ENCODE measurements at regions not wholly inside any gene's neighbourhood (a gene's known extent, or its start where the extent isn't known, plus 50 kb on each side); places are given as distances from the start of the nearest gene placed in this dataset.

DNA sequence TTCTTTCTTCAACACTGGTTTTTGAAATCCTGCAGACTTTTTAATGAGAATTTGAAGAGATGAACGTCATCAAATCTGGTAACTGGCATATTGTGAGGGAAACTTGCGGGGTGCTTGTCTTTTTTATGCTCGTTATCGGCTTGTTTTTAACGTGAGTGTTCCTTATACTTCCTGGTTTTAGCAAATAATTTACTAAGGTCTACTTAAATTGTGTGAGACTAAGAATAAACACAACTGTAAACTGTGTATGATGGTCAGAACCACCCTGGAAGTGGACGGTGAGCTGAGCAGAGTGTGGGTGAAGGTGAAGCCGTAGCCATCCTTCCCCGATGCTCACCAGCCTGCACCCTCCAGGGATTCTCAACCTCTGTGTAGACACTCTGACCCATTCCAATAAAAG, 82.3 kb upstream of the CDC42EP3 start:
- TF ChIP-seq, protein P1, sequence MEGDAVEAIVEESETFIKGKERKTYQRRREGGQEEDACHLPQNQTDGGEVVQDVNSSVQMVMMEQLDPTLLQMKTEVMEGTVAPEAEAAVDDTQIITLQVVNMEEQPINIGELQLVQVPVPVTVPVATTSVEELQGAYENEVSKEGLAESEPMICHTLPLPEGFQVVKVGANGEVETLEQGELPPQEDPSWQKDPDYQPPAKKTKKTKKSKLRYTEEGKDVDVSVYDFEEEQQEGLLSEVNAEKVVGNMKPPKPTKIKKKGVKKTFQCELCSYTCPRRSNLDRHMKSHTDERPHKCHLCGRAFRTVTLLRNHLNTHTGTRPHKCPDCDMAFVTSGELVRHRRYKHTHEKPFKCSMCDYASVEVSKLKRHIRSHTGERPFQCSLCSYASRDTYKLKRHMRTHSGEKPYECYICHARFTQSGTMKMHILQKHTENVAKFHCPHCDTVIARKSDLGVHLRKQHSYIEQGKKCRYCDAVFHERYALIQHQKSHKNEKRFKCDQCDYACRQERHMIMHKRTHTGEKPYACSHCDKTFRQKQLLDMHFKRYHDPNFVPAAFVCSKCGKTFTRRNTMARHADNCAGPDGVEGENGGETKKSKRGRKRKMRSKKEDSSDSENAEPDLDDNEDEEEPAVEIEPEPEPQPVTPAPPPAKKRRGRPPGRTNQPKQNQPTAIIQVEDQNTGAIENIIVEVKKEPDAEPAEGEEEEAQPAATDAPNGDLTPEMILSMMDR (conservative IDR thresholded peaks at IDR 0.05): no peak
- no peak for TF ChIP-seq EZH2 (IDR thresholded peaks at IDR 0.05; ENCODE audit: low read depth)
